A673 (cell line): ENCODE measurements at regions not wholly inside any gene's neighbourhood (a gene's known extent, or its start where the extent isn't known, plus 50 kb on each side); places are given as distances from the start of the nearest gene placed in this dataset.

ENCODE experiments used
- BruUV-seq: library from RNA; stranded (reverse); fragments of 400-500 nt; replicated peaks from 2 replicates; lab custom pipeline; 2021; lab: Mats Ljungman, UMichigan
- CTCF ChIA-PET: fragments of 300-600 bp; sonication (Branson Sonifier 250); formaldehyde crosslinking; loops from one replicate; lab custom pipeline; 2022; ENCODE audit warnings: antibody characterized with exemption; lab: Charles Lee
- POLR2A ChIA-PET: fragments of 300-600 bp; sonication (Branson Sonifier 250); formaldehyde crosslinking; loops from one replicate; lab custom pipeline; 2022; ENCODE audit warnings: antibody characterized with exemption; ENCODE audit not compliant: low non-redundant PET; lab: Charles Lee
- DNase-seq: peaks from one replicate; pipeline ENCODE4 v3.0.0-alpha.2; 2015; ENCODE audit warnings: low spot score
- H3K27ac ChIP-seq: fragments of 200-600 bp; sonication (generic); 2 replicates; pipeline ENCODE4 v1.5.1; 2016; ENCODE audit warnings: mixed run types, low read depth, mild to moderate bottlenecking, mixed read lengths, antibody characterized with exemption, low read length; ENCODE audit not compliant: poor library complexity, severe bottlenecking
- H3K27me3 ChIP-seq: fragments of 200-600 bp; sonication (generic); replicated peaks from 2 replicates; pipeline ENCODE4 v1.6.1; 2017; ENCODE audit warnings: mixed run types, low read depth, mild to moderate bottlenecking, mixed read lengths, antibody characterized with exemption, low read length; ENCODE audit not compliant: insufficient read depth, poor library complexity
- H3K36me3 ChIP-seq: fragments of 200-600 bp; sonication (generic); 2 replicates; pipeline ENCODE4 v1.6.1; 2016; ENCODE audit warnings: mixed run types, mild to moderate bottlenecking, mixed read lengths, antibody characterized with exemption, low read length; ENCODE audit not compliant: insufficient read depth, poor library complexity, severe bottlenecking
- H3K4me1 ChIP-seq: fragments of 200-600 bp; sonication (generic); 2 replicates; pipeline ENCODE4 v1.6.1; 2017; ENCODE audit warnings: mixed run types, mild to moderate bottlenecking, mixed read lengths, antibody characterized with exemption, low read length; ENCODE audit not compliant: insufficient read depth, poor library complexity, severe bottlenecking
- H3K4me3 ChIP-seq: fragments of 200-600 bp; sonication (generic); 2 replicates; pipeline ENCODE4 v1.5.1; 2016; ENCODE audit warnings: low read depth, mixed run types, mild to moderate bottlenecking, mixed read lengths, low read length; ENCODE audit not compliant: poor library complexity, severe bottlenecking
- H3K9me3 ChIP-seq: fragments of 200-600 bp; sonication (generic); 2 replicates; pipeline ENCODE4 v1.6.1; 2016; ENCODE audit warnings: mixed run types, low read depth, mild to moderate bottlenecking, mixed read lengths, antibody characterized with exemption, low read length; ENCODE audit not compliant: poor library complexity, severe bottlenecking
- CTCF ChIP-seq: fragments of 300-800, 200-600 bp; sonication (generic); conservative IDR thresholded peaks from 2 replicates; pipeline ENCODE4 v1.5.1; 2017; ENCODE audit warnings: low read depth, mild to moderate bottlenecking, antibody characterized with exemption, low read length, moderate library complexity, mixed read lengths
- EZH2 ChIP-seq: fragments of 200-600 bp; sonication (generic); IDR thresholded peaks from 2 replicates; pipeline ENCODE4 v1.6.1; 2017; ENCODE audit warnings: borderline replicate concordance, low read depth, mild to moderate bottlenecking, mixed read lengths, antibody characterized with exemption, low read length; ENCODE audit not compliant: poor library complexity, severe bottlenecking
- intact Hi-C: fragments of 100-400 bp; cut with micrococcal nuclease; formaldehyde crosslinking; loops from one replicate; pipeline ENCODE4 v1.10.0; 2022; ENCODE audit not compliant: unreplicated experiment

GRCh38 chr12:126747530-126748149 is 1519.3 kb upstream of the TMEM132C start:
- no peak overlapping the region for H3K4me3 ChIP-seq
- ChIA-PET CTCF (interaction anchor here (0.6 to 1.6 kb wide), 3 partner anchors 13 to 316 kb away, joined by 3 to 5 read pairs (median 5); no protein-coding TSS in a partner anchor), POLR2A (interaction anchor here (0.5 to 0.6 kb wide), 2 partner anchors 42 to 632 kb away, joined by 4 to 8 read pairs; no protein-coding TSS in a partner anchor)
- no peaks in the 10 kb centered on the region for H3K36me3 ChIP-seq
- no peaks in the 10 kb centered on the region for H3K27me3 ChIP-seq
- intact Hi-C loops, result loop anchor here (2.0 kb wide), 1 partner anchor 679 kb away; no protein-coding TSS in a partner anchor
- peak; percentile 76 for DNase-seq
- BruUV-seq, result no TSS peak
- peak; percentile 98 for TF ChIP-seq CTCF
- TF ChIP-seq EZH2, result no peak
- H3K9me3 ChIP-seq, result no peaks in the 10 kb centered on the region
- H3K4me1 ChIP-seq, result no peaks in the 10 kb centered on the region
- no peak overlapping the region for H3K27ac ChIP-seq

DNA sequence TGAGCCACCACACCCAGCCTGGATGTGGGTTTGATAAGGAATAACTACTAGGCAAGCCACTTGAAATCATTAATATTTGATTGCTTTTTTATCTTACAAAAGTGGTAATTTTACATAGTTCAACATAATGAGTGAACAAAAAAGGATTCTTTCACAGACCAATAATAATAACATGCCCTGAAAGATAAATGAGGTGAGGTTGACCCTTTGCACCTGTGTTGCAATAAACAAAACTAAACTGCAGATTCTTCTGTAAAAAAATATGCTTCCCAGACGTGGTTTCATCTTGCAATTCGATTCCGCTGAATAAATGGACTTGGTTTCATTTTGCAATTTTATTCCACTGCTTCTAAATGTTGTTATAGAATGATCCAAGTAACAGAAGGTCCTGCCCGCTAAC is 1514.9 kb upstream of the TMEM132C start:
- TF ChIP-seq CTCF, result no peak
- no peak for TF ChIP-seq EZH2
- no peak overlapping the region for H3K4me3 ChIP-seq
- H3K27me3 ChIP-seq, result no peaks in the 10 kb centered on the region
- DNase-seq, result no peak
- no peaks in the 10 kb centered on the region for H3K36me3 ChIP-seq
- BruUV-seq, result no TSS peak
- ChIA-PET POLR2A (no interaction called here), CTCF (no interaction called here)
- H3K9me3 ChIP-seq, result no peaks in the 10 kb centered on the region
- no peaks in the 10 kb centered on the region for H3K4me1 ChIP-seq
- intact Hi-C loops, result no loop called here
- no peak overlapping the region for H3K27ac ChIP-seq

- no TSS peak for BruUV-seq
- no peak for TF ChIP-seq EZH2
- TF ChIP-seq CTCF, result no peak
- POLR2A ChIA-PET, result no interaction called here
- no peak overlapping the region for H3K4me3 ChIP-seq
- no peaks in the 10 kb centered on the region for H3K36me3 ChIP-seq
- no peaks in the 10 kb centered on the region for H3K4me1 ChIP-seq
- CTCF ChIA-PET, result no interaction called here
- no peak for DNase-seq
- intact Hi-C loops, result no loop called here
- H3K9me3 ChIP-seq, result no peaks in the 10 kb centered on the region
- H3K27ac ChIP-seq, result no peak overlapping the region
- H3K27me3 ChIP-seq, result no peaks in the 10 kb centered on the region
Measured at GRCh38 chr12:126757326-126757725, 1509.6 kb upstream of the TMEM132C start.
